CD4-positive, alpha-beta T cell treated with Interleukin-6 for 4 hours (primary cell): ENCODE measurements at regions not wholly inside any gene's neighbourhood (a gene's known extent, or its start where the extent isn't known, plus 50 kb on each side); places are given as distances from the start of the nearest gene placed in this dataset.
A peak's percentile ranks its signal among the peaks of the same experiment; 100 is the strongest.
"Not testable (repeated sequence)": the region's sequence is repeated elsewhere in the genome, so short reads cannot be mapped to it uniquely, and the experiment has no call there.

Experiments used
- DNase-seq: peaks from one replicate; pipeline ENCODE4 v3.0.0-alpha.2; 2020; ENCODE audit warnings: mixed read lengths

GRCh38 chr6:90369024-90369519 lies 72.4 kb upstream of the BACH2 start:
- DNase-seq, result peak; percentile 27

DNA sequence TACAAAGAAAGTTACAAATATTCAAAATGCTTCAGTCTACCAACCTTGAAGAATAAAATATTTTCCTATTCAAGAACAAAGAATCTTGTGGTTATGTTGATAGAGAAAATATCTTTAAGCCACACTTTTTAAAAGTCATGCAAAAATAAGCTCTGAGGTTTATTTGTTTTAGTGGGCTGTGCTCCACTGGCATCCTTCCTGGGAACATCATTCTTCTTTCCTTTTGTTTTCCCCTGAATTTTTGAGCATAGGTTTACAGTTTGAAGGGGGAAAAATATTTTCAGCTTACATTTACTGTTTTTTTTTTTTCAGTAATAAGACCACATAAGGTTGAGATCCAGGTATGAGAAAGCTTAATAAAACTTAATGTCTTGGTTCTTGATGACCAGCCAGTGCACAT lies 72.0 kb upstream of the BACH2 start:
- DNase-seq, result no peak

DNA sequence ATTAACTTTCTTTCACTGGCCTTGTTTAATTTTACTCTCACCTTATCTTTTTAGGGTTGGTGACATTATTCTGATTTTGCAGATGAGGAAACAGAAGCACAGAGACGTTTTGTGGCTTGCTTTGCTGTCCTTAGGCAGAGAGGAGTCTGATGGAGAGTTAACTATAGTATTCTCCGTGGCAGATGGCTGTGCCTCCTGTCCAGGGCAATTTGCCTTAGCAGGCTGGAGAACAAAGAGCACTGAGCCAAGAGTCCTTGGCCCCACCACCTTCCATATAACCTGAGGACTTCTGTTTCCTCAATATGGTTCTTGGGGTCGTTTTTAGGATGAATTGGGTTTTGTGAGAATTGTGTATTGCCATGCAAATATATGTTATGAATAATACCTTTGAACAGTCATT lies 71.4 kb upstream of the BACH2 start:
- no peak for DNase-seq

DNA sequence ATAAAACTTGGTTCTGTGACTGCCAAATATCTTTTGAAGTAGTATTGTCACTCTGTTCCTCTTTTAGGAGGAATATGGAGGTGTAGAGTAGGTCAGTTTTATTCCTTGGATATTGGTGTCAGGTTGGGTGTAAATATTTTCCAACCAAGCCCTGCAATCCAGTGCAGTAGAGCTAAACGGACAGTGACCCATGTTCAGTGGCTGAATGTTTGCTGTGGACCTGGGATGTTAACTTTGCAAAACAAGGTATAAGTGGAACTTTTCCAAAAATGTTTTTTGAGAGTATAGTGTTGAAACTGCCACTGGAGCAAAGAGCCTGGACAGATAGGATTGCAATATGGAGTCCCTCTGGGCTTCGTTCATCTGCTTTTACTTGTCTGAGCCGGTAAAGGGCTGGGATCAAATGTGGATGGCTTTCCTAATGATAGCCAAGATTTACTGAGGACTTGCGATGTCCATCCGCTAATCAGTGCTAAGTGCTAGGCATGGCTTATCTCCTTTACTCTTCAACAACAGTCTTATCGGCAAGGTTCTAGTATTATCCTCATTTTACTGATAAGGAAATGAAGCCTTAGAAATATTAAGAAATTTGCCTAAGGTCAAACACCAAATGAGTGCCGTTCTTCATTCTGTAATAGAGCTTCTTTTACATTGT lies 69.0 kb upstream of the BACH2 start:
- DNase-seq, result no peak

DNA sequence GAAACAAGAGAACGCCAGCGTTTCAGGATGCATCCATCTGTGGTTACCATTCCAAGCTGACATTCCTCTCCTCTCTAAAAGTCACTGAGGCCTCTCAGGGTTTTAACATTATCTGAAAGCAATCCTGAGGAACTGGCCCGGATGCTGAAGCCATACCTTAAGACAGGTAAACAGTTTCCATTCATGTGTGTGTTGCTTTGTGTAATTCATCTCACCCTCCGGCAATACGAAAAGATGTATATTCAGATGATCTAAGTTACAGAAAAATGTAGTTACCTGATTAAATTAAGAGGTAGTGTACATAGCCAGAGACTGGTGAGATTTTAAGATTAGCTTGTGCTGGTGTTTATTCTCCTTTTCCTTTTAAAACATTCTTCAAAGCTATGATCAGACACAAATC lies 68.4 kb upstream of the BACH2 start:
- no peak for DNase-seq

GRCh38 chr6:90364286-90364685 lies 67.6 kb upstream of the BACH2 start:
- no peak for DNase-seq

- no peak for DNase-seq
Observed at GRCh38 chr6:90362318-90362717, 65.7 kb upstream of the BACH2 start.

- no peak for DNase-seq
Observed at GRCh38 chr6:90361174-90361573, 64.5 kb upstream of the BACH2 start.

DNA sequence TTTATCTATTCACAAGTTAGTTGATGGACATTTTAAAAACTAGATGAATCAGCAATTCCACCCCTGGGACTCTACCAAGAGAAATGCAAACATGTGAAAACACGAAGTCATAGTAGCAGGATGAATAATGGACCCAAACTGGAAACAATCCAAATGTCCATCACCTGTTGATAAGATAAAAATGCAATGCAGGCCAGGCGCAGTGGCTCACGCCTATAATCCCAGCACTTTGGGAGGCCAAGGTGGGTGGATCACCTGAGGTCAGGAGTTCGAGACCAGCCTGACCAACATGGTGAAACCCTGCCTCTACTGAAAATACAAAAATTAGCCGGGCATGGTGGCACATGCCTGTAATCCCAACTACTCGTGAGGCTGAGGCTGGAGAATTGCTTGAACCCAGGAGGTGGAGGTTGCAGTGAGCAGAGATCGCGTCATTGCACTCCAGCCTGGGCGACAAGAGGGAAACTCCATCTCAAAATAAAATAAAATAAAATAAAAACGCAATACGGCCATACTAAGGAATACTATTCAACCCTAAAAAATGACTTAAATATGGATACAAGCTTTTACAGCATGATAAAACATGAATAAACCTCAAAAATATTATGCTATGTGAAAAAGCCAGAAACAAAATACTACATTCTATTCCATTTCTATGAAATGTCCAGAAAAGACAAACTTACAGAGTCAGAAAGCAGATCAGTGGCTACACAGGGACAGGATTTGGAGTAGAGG lies 61.6 kb upstream of the BACH2 start:
- DNase-seq, result not testable (repeated sequence)

- no peak for DNase-seq
Observed at GRCh38 chr6:90356012-90356421, 59.4 kb upstream of the BACH2 start.

DNA sequence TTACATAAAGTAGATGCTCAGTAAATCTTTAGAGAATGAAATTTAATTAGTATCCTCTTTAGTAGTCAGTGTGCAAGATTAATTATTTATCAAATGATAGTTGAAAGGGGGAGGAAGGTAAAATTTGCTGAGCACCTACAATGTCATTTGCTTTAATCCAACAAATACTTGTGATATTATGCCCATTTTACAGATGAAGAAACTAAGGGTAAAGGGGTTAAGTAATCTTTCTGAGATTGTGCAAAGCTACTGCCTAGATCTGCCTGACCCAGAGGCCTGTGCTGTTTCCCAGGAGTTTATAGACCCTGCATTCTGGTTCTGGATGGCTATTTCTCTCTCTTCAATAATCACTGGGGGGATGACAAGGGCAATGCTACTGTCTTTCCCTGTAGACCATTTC lies 58.3 kb upstream of the BACH2 start:
- DNase-seq, result no peak

GRCh38 chr6:90351696-90352095 lies 55.1 kb upstream of the BACH2 start:
- DNase-seq, result no peak

- DNase-seq, result peak; percentile 57
Observed at GRCh38 chr6:90350689-90351554, 54.3 kb upstream of the BACH2 start.

DNA sequence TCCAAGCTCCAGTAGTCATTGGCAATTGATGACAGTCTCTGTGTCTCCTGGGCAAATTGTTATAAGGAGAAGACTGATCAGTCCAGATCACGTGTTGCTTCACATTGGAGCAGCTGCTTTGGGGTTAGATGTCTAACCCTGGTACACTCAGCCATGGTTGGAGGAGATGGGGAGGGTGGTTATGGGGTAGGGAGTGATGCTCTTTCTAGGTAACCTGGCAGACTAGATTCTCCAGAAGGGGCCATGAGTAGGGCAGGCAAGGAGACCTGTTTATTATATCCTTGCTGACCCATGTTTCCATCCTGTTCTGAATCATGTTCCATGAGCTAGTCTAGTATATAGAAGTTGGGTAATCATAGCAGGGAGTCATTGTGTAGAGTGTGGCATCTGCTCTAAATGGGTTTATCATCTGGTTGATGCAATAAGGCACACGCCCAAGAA lies 50.8 kb upstream of the BACH2 start:
- no peak for DNase-seq

- no peak for DNase-seq
Observed at GRCh38 chr6:90346729-90347128, 50.1 kb upstream of the BACH2 start.
